ENCODE measurements at regions not wholly inside any gene's neighbourhood (a gene's known extent, or its start where the extent isn't known, plus 50 kb on each side); places are given as distances from the start of the nearest gene placed in this dataset.
"Not testable (repeated sequence)": the region's sequence is repeated elsewhere in the genome, so short reads cannot be mapped to it uniquely, and the experiment has no call there.

DNA sequence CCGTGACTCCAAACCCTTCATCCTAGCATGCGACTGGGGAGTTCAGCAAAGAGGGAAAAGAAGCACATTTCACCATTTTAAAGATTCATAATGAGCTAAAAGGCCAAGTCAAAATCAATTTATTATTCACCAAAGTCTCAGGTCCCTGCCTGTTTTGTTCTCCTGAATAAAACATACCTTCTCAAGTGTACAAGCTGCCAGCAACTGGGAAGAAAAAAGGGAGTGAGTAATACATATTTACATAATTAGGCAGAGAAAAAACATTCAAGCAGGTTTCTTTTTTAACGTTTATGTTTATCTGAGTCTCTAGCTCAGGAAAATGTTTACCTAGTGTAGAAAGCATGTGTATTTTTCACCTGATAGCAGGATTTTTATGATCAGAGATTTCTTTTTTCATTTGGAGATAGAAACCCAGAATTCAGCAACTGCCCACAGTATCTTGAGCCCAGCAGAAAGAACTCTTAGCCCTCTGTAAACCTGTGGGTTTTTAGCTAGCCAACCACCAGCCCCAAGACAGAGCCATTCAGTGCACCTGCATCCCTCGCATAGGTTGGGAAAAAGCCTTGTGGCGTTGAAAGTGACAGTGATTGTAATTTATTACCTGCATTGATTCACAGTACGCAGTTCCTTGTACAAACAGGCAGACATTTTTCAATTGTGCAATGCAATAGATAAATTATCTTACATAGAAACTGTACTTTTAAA, 117.9 kb upstream of the GRIA1 start:
- Histone ChIP-seq H3K4me1 (no peaks in the 10 kb centered on the region), H3K4me3 (no peak overlapping the region), H3K36me3 (no peaks in the 10 kb centered on the region), H3K27me3 (no peaks in the 10 kb centered on the region), H3K9me3 (no peaks in the 10 kb centered on the region), H3K27ac (no peak overlapping the region)
- ATAC-seq, result no peak
- TF ChIP-seq EP300 (IDR thresholded peaks at IDR 0.05) (no peak), POLR2AphosphoS5 (IDR thresholded peaks at IDR 0.05) (no peak), POLR2A (IDR thresholded peaks at IDR 0.05) (no peak)
- TF ChIP-seq, protein P1, sequence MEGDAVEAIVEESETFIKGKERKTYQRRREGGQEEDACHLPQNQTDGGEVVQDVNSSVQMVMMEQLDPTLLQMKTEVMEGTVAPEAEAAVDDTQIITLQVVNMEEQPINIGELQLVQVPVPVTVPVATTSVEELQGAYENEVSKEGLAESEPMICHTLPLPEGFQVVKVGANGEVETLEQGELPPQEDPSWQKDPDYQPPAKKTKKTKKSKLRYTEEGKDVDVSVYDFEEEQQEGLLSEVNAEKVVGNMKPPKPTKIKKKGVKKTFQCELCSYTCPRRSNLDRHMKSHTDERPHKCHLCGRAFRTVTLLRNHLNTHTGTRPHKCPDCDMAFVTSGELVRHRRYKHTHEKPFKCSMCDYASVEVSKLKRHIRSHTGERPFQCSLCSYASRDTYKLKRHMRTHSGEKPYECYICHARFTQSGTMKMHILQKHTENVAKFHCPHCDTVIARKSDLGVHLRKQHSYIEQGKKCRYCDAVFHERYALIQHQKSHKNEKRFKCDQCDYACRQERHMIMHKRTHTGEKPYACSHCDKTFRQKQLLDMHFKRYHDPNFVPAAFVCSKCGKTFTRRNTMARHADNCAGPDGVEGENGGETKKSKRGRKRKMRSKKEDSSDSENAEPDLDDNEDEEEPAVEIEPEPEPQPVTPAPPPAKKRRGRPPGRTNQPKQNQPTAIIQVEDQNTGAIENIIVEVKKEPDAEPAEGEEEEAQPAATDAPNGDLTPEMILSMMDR (IDR thresholded peaks at IDR 0.05), result no peak
- WGBS, 2 donors (ENCODE audit: low coverage in 1 of 2), result 59 to 62% methylated on average over 6 of the region's 6 CpGs

DNA sequence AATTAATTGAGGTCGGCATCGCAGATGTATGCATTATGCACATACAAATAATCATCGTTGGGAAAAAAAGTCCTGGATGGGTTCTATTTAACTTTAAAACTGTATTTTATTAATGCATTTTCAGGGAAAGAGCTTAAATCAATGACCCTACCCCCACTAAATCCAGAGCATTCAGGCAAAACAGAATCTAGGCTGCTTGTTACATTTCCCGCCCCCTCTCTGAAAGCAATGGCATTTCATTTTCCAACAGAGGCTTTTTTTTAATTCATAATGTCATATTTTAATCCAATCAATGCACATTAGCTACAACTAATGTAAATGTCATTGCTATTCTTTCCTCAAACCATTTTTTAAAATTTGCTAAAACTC, 117.4 kb upstream of the GRIA1 start:
- Histone ChIP-seq H3K27me3 (no peaks in the 10 kb centered on the region), H3K36me3 (no peaks in the 10 kb centered on the region), H3K27ac (no peak overlapping the region), H3K4me3 (no peak overlapping the region), H3K4me1 (no peaks in the 10 kb centered on the region), H3K9me3 (no peaks in the 10 kb centered on the region)
- no peak for ATAC-seq
- 81 to 82% methylated on average over 4 of the region's 4 CpGs for WGBS, 2 donors (ENCODE audit: low coverage in 1 of 2)
- TF ChIP-seq POLR2A (IDR thresholded peaks at IDR 0.05) (no peak), EP300 (IDR thresholded peaks at IDR 0.05) (no peak), POLR2AphosphoS5 (IDR thresholded peaks at IDR 0.05) (no peak)
- TF ChIP-seq, protein P1 (IDR thresholded peaks at IDR 0.05), result no peak

DNA sequence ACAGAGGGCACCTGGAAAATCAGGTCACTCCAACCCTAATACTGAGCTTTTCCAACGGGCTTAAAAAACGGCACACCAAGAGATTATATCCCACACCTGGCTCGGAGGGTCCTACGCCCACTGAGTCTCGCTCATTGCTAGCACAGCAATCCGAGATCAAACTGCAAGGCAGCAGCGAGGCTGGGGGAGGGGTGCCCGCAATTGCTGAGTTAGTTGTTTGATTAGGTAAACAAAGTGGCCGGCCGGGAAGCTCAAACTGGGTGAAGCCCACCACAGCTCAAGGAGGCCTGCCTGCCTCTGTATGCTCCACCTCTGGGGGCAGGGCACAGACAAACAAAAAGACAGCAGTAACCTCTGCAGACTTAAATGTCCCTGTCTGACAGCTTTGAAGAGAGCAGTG, 108.8 kb upstream of the GRIA1 start:
- H3K27ac ChIP-seq, H3K36me3 ChIP-seq, H3K4me3 ChIP-seq, H3K9me3 ChIP-seq, H3K27me3 ChIP-seq, ATAC-seq, H3K4me1 ChIP-seq: not testable (repeated sequence)
- WGBS, 2 donors (ENCODE audit: low coverage in 1 of 2), result 100% methylated on average over 3 of the region's 10 CpGs

DNA sequence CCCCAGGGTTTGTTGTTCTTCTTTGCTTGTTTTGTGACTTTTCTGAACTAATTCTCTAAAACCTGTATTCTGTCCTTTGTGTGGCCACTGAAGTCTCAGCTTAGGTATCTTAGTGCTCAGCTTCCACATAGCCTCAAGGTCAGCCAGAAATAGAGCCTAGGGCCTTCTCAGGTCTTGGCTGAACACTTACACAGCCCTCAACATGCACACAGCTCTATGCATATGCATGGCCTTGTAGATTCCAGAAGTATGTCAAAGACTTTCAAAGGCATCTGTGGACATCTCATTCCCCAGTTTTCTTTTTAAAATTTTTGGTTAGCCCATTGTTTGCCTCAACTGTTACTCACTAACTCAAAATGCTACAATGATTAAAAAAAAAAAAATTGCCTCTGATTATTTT, 99.9 kb upstream of the GRIA1 start:
- ATAC-seq, result no peak
- TF ChIP-seq, protein P1 (IDR thresholded peaks at IDR 0.05), result no peak
- no peak for TF ChIP-seq POLR2AphosphoS5 (IDR thresholded peaks at IDR 0.05)
- no peak for TF ChIP-seq POLR2A (IDR thresholded peaks at IDR 0.05)
- TF ChIP-seq EP300 (IDR thresholded peaks at IDR 0.05), result no peak
- no peak overlapping the region for H3K27ac ChIP-seq
- no peaks in the 10 kb centered on the region for H3K9me3 ChIP-seq
- H3K36me3 ChIP-seq, result no peaks in the 10 kb centered on the region
- no peaks in the 10 kb centered on the region for H3K4me1 ChIP-seq
- no peak overlapping the region for H3K4me3 ChIP-seq
- H3K27me3 ChIP-seq, result no peaks in the 10 kb centered on the region

DNA sequence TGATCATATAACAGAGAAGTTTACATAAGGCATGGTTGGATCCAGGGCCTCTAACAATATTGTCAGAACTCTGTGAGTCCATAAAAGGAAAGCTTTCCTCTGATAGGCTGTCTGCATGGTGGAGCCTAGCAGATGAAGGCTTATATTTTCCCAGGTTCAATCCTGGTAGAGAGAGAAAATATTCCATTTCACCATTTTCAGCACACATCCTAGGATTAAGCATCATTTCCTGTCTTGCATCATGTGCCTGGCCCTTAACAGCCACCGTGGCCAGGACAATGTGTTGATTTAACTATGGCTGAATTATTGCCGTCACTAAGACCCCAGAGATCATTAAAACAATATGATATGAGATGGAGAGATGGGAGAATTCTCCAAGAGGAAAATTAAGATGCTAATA, 90.9 kb upstream of the GRIA1 start:
- no peak overlapping the region for H3K27ac ChIP-seq
- 69 to 70% methylated on average over 2 of the region's 2 CpGs for WGBS, 2 donors (ENCODE audit: low coverage in 1 of 2)

More for the DNA sequence above, 90.9 kb upstream of the GRIA1 start:
- H3K36me3 ChIP-seq, result no peaks in the 10 kb centered on the region
- ATAC-seq, result no peak
- no peaks in the 10 kb centered on the region for H3K4me1 ChIP-seq
- TF ChIP-seq POLR2AphosphoS5 (IDR thresholded peaks at IDR 0.05) (no peak), POLR2A (IDR thresholded peaks at IDR 0.05) (no peak), EP300 (IDR thresholded peaks at IDR 0.05) (no peak)
- TF ChIP-seq, protein P1 (IDR thresholded peaks at IDR 0.05), result no peak
- no peaks in the 10 kb centered on the region for H3K27me3 ChIP-seq
- H3K9me3 ChIP-seq, result no peaks in the 10 kb centered on the region
- H3K4me3 ChIP-seq, result no peak overlapping the region
